A549 (cell line): ENCODE measurements at regions not wholly inside any gene's neighbourhood (a gene's known extent, or its start where the extent isn't known, plus 50 kb on each side); places are given as distances from the start of the nearest gene placed in this dataset.

Experiments used
- ATAC-seq, 2 experiments: fragments of 200-7000 bp in 1 of 2; fragments of >200 bp in 1 of 2; cut with Nextera tagmentation in 1 of 2; cut with Tn5 transposase in 1 of 2; 3 replicates each; pipeline versions ENCODE4 v1.8.0 to v1.9.1; 2018 to 2020; ENCODE audit warnings: mild to moderate bottlenecking in 1 of 2, moderate library complexity in 1 of 2
- CTCF ChIA-PET: fragments of 300-600 bp; sonication (Branson Sonifier 250); formaldehyde crosslinking; extraction: SDS; loops from one replicate; lab custom pipeline; 2021; ENCODE audit warnings: antibody characterized with exemption, inconsistent platforms; lab: Yijun Ruan, JAX
- POLR2A ChIA-PET: fragments of 350-600 bp; formaldehyde crosslinking; extraction: SDS; loops from one replicate; lab custom pipeline; 2021; ENCODE audit warnings: antibody characterized with exemption, inconsistent platforms; lab: Yijun Ruan, JAX
- DNase-seq, 2 experiments: peaks; one replicate each; pipeline versions ENCODE4 v3.0.0 to v3.0.0-alpha.2; 2011 to 2016; ENCODE audit warnings: low read depth in 1 of 2, low spot score in 1 of 2
- FAIRE-seq: peaks from 2 replicates; lab custom pipeline; 2011; peaks lifted over from hg19 to GRCh38; lab: Jason Lieb, UNC
- H3K27ac ChIP-seq, 2 experiments: fragments of >200 bp; sonication (Bioruptor Twin); formaldehyde crosslinking; 3 replicates each; pipeline ENCODE4 v1.5.1; 2016 to 2017
- H3K4me1 ChIP-seq: fragments of >200 bp; sonication (Bioruptor Twin); formaldehyde crosslinking; 3 replicates; pipeline ENCODE4 v1.6.1; 2016
- H3K4me2 ChIP-seq: fragments of >200 bp; sonication (Bioruptor Twin); formaldehyde crosslinking; 3 replicates; pipeline ENCODE4 v1.6.1; 2016
- H3K4me3 ChIP-seq: fragments of >200 bp; sonication (Bioruptor Twin); formaldehyde crosslinking; 3 replicates; pipeline ENCODE4 v1.5.1; 2016
- H3K9me3 ChIP-seq: fragments of >200 bp; sonication (Bioruptor Twin); formaldehyde crosslinking; 3 replicates; pipeline ENCODE4 v1.6.1; 2016
- CBX8 ChIP-seq: fragments of 200-600 bp; sonication (generic); IDR thresholded peaks from 2 replicates; pipeline ENCODE4 v1.6.1; 2016
- CHD2 ChIP-seq: fragments of 150-350 bp; IDR thresholded peaks from 2 replicates; pipeline ENCODE4 v1.6.1; 2014; ENCODE audit warnings: low read length; ENCODE audit not compliant: partially characterized antibody
- ESRRA ChIP-seq: fragments of 150-350 bp; IDR thresholded peaks from 2 replicates; pipeline ENCODE4 v1.6.1; 2014; ENCODE audit warnings: mild to moderate bottlenecking, low read length, borderline replicate concordance
- FOSB ChIP-seq: fragments of 250-450 bp; sonication (Bioruptor Pico); IDR thresholded peaks from 2 replicates; pipeline ENCODE4 v1.5.0; 2020; ENCODE audit warnings: mild to moderate bottlenecking, moderate library complexity
- GATA3 ChIP-seq: IDR thresholded peaks from 2 replicates; pipeline ENCODE4 v1.6.1; 2012; ENCODE audit warnings: borderline replicate concordance
- HOXA7 ChIP-seq: fragments of 250-450 bp; sonication (Bioruptor Pico); IDR thresholded peaks from 2 replicates; pipeline ENCODE4 v1.5.0; 2020; ENCODE audit warnings: mild to moderate bottlenecking, moderate library complexity
- HOXB5 ChIP-seq: fragments of 250-450 bp; sonication (Bioruptor Pico); IDR thresholded peaks from 2 replicates; pipeline ENCODE4 v1.5.0; 2020; ENCODE audit warnings: mild to moderate bottlenecking, moderate library complexity
- JUN ChIP-seq, 2 experiments: fragments of >200 bp; sonication (Bioruptor Twin); formaldehyde crosslinking; IDR thresholded peaks; 2 replicates in 1 of 2; 3 replicates in 1 of 2; pipeline ENCODE4 v1.6.1; 2016 to 2017
- KDM1A ChIP-seq: fragments of 200-600 bp; sonication (generic); IDR thresholded peaks from 2 replicates; pipeline ENCODE4 v1.6.1; 2016; ENCODE audit warnings: low read depth, mild to moderate bottlenecking
- NFE2L2 ChIP-seq: fragments of 150-350 bp; conservative IDR thresholded peaks from 2 replicates; pipeline ENCODE4 v1.6.1; 2014; ENCODE audit warnings: low read length
- NR3C1 ChIP-seq: fragments of >200 bp; sonication (Bioruptor Twin); formaldehyde crosslinking; IDR thresholded peaks from 3 replicates; pipeline ENCODE4 v1.6.1; 2017
- POLR2A ChIP-seq: IDR thresholded peaks from 2 replicates; pipeline ENCODE4 v1.6.1; 2012; ENCODE audit warnings: mild to moderate bottlenecking, low read length
- RARB ChIP-seq: fragments of 250-450 bp; sonication (Bioruptor Pico); IDR thresholded peaks from 2 replicates; pipeline ENCODE4 v1.8.0; 2021; ENCODE audit warnings: mild to moderate bottlenecking, moderate library complexity
- RCOR1 ChIP-seq: fragments of 150-350 bp; IDR thresholded peaks from 2 replicates; pipeline ENCODE4 v1.6.1; 2014; ENCODE audit warnings: antibody characterized with exemption, low read length, low read depth
- RFX5 ChIP-seq: fragments of 450-650 bp; IDR thresholded peaks from 2 replicates; pipeline ENCODE4 v1.7.1; 2014; ENCODE audit warnings: antibody characterized with exemption, mild to moderate bottlenecking, moderate library complexity
- RNF2 ChIP-seq: fragments of 200-600 bp; sonication (generic); IDR thresholded peaks from 2 replicates; pipeline ENCODE4 v1.6.1; 2016; ENCODE audit warnings: low read depth, mild to moderate bottlenecking, antibody characterized with exemption, moderate library complexity, borderline replicate concordance
- SMC3 ChIP-seq: fragments of >200 bp; sonication (Bioruptor Twin); formaldehyde crosslinking; IDR thresholded peaks from 3 replicates; pipeline ENCODE4 v1.6.1; 2018; ENCODE audit warnings: inconsistent platforms
- TP53 ChIP-seq: fragments of 250-450 bp; sonication (Bioruptor Pico); IDR thresholded peaks from 2 replicates; pipeline ENCODE4 v1.5.0; 2021; ENCODE audit warnings: mild to moderate bottlenecking, moderate library complexity
- ZNF302 ChIP-seq: fragments of 250-450 bp; sonication (Bioruptor Pico); IDR thresholded peaks from 2 replicates; pipeline ENCODE4 v1.9.0; 2021; ENCODE audit warnings: inconsistent platforms, mild to moderate bottlenecking, moderate library complexity
- WGBS: methylation state at CpG from one replicate; pipeline ENCODE4 v1.1.6; 2017; ENCODE audit errors: missing lambda C conversion rate; 5-methylcytosine and 5-hydroxymethylcytosine counted together
- TF ChIP-seq, protein P1 (sequence below): IDR thresholded peaks from 2 replicates; pipeline ENCODE4 v1.6.1; 2012; ENCODE audit warnings: low read depth, borderline replicate concordance
- TF ChIP-seq, protein P2 (sequence below): fragments of 250-450 bp; sonication (Bioruptor Pico); IDR thresholded peaks from 2 replicates; pipeline ENCODE4 v1.5.0; 2020; ENCODE audit warnings: low read depth, mild to moderate bottlenecking, moderate library complexity
- TF ChIP-seq, protein P3 (sequence below): fragments of >200 bp; sonication (Bioruptor Twin); formaldehyde crosslinking; IDR thresholded peaks from 3 replicates; pipeline ENCODE4 v1.5.1; 2016
- TF ChIP-seq, protein P4 (sequence below): fragments of 450-650 bp; IDR thresholded peaks from 2 replicates; pipeline ENCODE4 v1.6.1; 2014; ENCODE audit warnings: antibody characterized with exemption
- TF ChIP-seq, protein P5 (sequence below): fragments of 150-350 bp; IDR thresholded peaks from 2 replicates; pipeline ENCODE4 v1.6.1; 2014; ENCODE audit warnings: low read depth, mild to moderate bottlenecking, low read length

DNA sequence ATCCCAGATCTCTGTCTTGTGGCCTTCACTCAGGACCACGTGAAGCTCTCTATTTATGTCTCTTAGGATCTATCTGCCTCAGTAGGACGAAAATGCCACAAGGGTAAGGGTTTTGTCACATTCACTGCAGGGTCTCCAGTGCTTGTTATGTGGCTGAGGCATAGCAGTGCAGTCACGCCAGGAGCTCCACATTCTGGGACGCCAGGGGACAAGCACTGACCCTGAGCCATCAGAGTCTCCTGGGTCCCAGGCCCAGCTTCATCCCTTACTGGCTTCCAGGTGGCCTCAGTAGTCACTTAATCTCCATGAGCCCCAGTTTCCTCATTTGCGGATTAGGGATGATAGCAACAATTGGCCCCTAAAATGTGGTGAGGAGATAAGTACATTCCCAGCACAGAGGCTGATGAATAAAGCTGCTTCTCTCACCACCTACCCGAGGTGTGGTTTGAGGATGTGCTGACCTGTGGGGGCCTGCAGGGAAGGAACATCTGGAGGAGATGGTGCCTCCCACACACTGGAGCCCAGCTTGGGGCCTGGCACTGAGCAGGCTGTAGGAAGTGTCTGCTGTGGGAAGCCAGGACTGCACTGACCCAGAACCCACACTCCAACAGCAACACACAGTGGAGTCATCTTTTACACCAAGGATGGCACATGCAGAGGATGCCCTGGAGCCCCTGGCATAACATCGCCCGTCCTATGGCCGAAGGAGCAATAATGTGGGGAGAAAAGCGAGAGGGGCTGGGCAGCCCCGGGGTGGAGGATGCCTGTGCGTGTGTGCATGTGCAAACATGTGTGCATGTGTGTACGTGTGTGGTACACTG lies 93.2 kb upstream of the IQSEC1 start:
- POLR2A ChIA-PET = no interaction called here

DNA sequence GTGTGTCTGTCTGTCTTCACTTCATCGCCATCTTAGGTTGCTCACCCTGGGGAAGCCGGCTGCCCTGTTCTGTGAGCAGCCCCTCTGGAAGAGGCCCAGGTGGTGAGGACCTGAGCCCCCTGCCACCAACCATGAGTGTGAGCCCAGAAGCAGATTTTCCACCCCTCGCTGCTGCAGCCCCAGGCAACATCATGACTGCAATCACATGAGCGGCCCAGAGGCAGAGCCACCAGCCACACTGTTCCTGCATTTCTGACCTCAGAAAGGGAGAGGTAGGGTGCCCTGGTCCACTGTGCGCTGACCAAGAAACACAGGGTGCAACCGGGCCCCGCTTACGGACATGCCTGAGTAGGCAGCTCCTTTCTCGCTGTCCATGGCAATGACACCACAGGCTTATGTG lies 92.3 kb upstream of the IQSEC1 start:
- Histone ChIP-seq H3K4me2 (no peak overlapping the region), H3K27ac (no peak overlapping the region), H3K9me3 (no peaks in the 10 kb centered on the region), H3K4me1 (peaks cover 6% of the 10 kb centered on the region)
- CTCF ChIA-PET = interaction anchor here (0.9 to 1.2 kb wide), 2 partner anchors 73 to 117 kb away, joined by 3 read pairs; no protein-coding TSS in a partner anchor
- FAIRE-seq = no peak
- TF ChIP-seq, protein P1, sequence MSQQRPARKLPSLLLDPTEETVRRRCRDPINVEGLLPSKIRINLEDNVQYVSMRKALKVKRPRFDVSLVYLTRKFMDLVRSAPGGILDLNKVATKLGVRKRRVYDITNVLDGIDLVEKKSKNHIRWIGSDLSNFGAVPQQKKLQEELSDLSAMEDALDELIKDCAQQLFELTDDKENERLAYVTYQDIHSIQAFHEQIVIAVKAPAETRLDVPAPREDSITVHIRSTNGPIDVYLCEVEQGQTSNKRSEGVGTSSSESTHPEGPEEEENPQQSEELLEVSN = no peak
- TF ChIP-seq NFE2L2 (no peak), GATA3 (no peak), RCOR1 (no peak), RARB (CRISPR knock-in tag) (no peak)
- TF ChIP-seq, protein P2, sequence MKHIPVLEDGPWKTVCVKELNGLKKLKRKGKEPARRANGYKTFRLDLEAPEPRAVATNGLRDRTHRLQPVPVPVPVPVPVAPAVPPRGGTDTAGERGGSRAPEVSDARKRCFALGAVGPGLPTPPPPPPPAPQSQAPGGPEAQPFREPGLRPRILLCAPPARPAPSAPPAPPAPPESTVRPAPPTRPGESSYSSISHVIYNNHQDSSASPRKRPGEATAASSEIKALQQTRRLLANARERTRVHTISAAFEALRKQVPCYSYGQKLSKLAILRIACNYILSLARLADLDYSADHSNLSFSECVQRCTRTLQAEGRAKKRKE = no peak
- TF ChIP-seq, all 56 proteins: peak for 0
- 88% methylated on average over 7 of the region's 9 CpGs for WGBS
- POLR2A ChIA-PET = no interaction called here
- DNase-seq = no peak
- H3K4me3 ChIP-seq = no peak overlapping the region
- ATAC-seq = no peak

More for the DNA sequence above, 93.2 kb upstream of the IQSEC1 start:
- TF ChIP-seq, protein P1 = no peak
- no peak for TF ChIP-seq CBX8
- TF ChIP-seq NFE2L2 = no peak
- no peak for TF ChIP-seq TP53 (CRISPR knock-in tag)
- TF ChIP-seq, protein P3, sequence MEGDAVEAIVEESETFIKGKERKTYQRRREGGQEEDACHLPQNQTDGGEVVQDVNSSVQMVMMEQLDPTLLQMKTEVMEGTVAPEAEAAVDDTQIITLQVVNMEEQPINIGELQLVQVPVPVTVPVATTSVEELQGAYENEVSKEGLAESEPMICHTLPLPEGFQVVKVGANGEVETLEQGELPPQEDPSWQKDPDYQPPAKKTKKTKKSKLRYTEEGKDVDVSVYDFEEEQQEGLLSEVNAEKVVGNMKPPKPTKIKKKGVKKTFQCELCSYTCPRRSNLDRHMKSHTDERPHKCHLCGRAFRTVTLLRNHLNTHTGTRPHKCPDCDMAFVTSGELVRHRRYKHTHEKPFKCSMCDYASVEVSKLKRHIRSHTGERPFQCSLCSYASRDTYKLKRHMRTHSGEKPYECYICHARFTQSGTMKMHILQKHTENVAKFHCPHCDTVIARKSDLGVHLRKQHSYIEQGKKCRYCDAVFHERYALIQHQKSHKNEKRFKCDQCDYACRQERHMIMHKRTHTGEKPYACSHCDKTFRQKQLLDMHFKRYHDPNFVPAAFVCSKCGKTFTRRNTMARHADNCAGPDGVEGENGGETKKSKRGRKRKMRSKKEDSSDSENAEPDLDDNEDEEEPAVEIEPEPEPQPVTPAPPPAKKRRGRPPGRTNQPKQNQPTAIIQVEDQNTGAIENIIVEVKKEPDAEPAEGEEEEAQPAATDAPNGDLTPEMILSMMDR = no peak
- no peak for TF ChIP-seq ZNF302 (CRISPR knock-in tag)
- TF ChIP-seq RFX5 = no peak
- TF ChIP-seq, protein P4, sequence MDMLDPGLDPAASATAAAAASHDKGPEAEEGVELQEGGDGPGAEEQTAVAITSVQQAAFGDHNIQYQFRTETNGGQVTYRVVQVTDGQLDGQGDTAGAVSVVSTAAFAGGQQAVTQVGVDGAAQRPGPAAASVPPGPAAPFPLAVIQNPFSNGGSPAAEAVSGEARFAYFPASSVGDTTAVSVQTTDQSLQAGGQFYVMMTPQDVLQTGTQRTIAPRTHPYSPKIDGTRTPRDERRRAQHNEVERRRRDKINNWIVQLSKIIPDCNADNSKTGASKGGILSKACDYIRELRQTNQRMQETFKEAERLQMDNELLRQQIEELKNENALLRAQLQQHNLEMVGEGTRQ = no peak
- no peak for TF ChIP-seq CHD2
- TF ChIP-seq HOXA7 = no peak
- TF ChIP-seq NR3C1 = no peak
- no peak for TF ChIP-seq POLR2A
- TF ChIP-seq RNF2 = no peak
- TF ChIP-seq SMC3 = no peak
- TF ChIP-seq FOSB = no peak
- no peak for TF ChIP-seq KDM1A
- TF ChIP-seq HOXB5 (CRISPR knock-in tag) = no peak
- no peak for TF ChIP-seq ESRRA
- TF ChIP-seq JUN (IDR thresholded peaks at IDR 0.05) = no peak
- TF ChIP-seq, protein P5, sequence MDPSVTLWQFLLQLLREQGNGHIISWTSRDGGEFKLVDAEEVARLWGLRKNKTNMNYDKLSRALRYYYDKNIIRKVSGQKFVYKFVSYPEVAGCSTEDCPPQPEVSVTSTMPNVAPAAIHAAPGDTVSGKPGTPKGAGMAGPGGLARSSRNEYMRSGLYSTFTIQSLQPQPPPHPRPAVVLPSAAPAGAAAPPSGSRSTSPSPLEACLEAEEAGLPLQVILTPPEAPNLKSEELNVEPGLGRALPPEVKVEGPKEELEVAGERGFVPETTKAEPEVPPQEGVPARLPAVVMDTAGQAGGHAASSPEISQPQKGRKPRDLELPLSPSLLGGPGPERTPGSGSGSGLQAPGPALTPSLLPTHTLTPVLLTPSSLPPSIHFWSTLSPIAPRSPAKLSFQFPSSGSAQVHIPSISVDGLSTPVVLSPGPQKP = no peak
- H3K4me2 ChIP-seq = no peak overlapping the region
- no peak overlapping the region for H3K4me3 ChIP-seq
- ATAC-seq (no peak), DNase-seq (no peak), FAIRE-seq (no peak)
- CTCF ChIA-PET = interaction anchor here (0.9 to 1.9 kb wide), 5 partner anchors 15 to 116 kb away, joined by 3 to 4 read pairs (median 3); no protein-coding TSS in a partner anchor
- no peaks in the 10 kb centered on the region for H3K9me3 ChIP-seq
- H3K4me1 ChIP-seq = no peaks in the 10 kb centered on the region
- 63% methylated on average over 13 of the region's 13 CpGs for WGBS
- H3K27ac ChIP-seq = no peak overlapping the region
